GM21381 (cell line): ENCODE measurements at regions not wholly inside any gene's neighbourhood (a gene's known extent, or its start where the extent isn't known, plus 50 kb on each side); places are given as distances from the start of the nearest gene placed in this dataset.
A peak's percentile ranks its signal among the peaks of the same experiment; 100 is the strongest.

Experiments
- ATAC-seq: cut with Tn5 transposase; IDR thresholded peaks from one replicate; pipeline ENCODE4 v1.9.1; 2021; ENCODE audit warnings: mild to moderate bottlenecking, moderate library complexity; ENCODE audit not compliant: unreplicated experiment

GRCh38 chr2:74063486-74063885, 78.8 kb downstream of the TET3 start:
- ATAC-seq: no peak

GRCh38 chr2:74065456-74065855, 80.7 kb downstream of the TET3 start:
- ATAC-seq: no peak

- ATAC-seq: no peak
These were observed 81.1 kb downstream of the BOLA3 start for GRCh38 chr2:74066491-74067203.

GRCh38 chr2:74067221-74067747, 80.4 kb downstream of the BOLA3 start:
- no peak for ATAC-seq

- no peak for ATAC-seq
These were observed 76.7 kb downstream of the BOLA3 start for GRCh38 chr2:74070991-74071390.

- ATAC-seq: no peak
These were observed 76.3 kb downstream of the BOLA3 start for GRCh38 chr2:74071426-74071825.

GRCh38 chr2:74072565-74072964, 75.1 kb downstream of the BOLA3 start:
- ATAC-seq: no peak

GRCh38 chr2:74074487-74074886, 73.2 kb downstream of the BOLA3 start:
- no peak for ATAC-seq

- ATAC-seq: no peak
These were observed 71.6 kb downstream of the BOLA3 start for GRCh38 chr2:74076074-74076470.

GRCh38 chr2:74077636-74078035, 70.1 kb downstream of the BOLA3 start:
- no peak for ATAC-seq

GRCh38 chr2:74078466-74078865, 69.2 kb downstream of the BOLA3 start:
- ATAC-seq: no peak

GRCh38 chr2:74079522-74080341, 68.0 kb downstream of the BOLA3 start:
- peak; percentile 64 for ATAC-seq

GRCh38 chr2:74080346-74080745, 67.4 kb downstream of the BOLA3 start:
- ATAC-seq: peak; percentile 20

- ATAC-seq: no peak
These were observed 66.5 kb downstream of the BOLA3 start for GRCh38 chr2:74081030-74081762.

GRCh38 chr2:74081763-74082110, 66.0 kb downstream of the BOLA3 start:
- ATAC-seq: no peak

- ATAC-seq: no peak
These were observed 64.0 kb downstream of the BOLA3 start for GRCh38 chr2:74083750-74084149.
